HG02981 (cell line): ENCODE measurements at regions not wholly inside any gene's neighbourhood (a gene's known extent, or its start where the extent isn't known, plus 50 kb on each side); places are given as distances from the start of the nearest gene placed in this dataset.

Experiments used
- ATAC-seq: cut with Tn5 transposase; IDR thresholded peaks from one replicate; pipeline ENCODE4 v1.9.1; 2021; ENCODE audit warnings: mild to moderate bottlenecking, moderate library complexity; ENCODE audit not compliant: unreplicated experiment

DNA sequence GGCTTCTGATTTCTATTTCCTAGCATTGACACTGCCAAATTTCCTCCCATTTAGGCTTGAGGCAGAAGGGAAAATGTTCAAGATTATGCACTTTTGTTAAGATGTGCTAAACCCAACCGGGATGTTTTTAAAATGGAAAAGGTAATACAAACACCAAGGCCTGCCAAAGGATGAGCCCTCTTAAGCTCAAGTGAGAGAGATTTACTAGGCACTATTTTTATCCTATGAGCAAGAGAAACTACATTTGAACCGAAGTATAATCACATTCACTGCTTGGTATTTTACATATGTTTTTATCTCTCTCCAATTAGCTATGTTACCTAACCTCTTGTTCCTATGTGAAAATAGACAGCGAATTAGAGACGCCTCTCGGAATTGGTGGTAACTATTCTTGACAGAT, 295.8 kb downstream of the GABRB3 start:
- no peak for ATAC-seq

DNA sequence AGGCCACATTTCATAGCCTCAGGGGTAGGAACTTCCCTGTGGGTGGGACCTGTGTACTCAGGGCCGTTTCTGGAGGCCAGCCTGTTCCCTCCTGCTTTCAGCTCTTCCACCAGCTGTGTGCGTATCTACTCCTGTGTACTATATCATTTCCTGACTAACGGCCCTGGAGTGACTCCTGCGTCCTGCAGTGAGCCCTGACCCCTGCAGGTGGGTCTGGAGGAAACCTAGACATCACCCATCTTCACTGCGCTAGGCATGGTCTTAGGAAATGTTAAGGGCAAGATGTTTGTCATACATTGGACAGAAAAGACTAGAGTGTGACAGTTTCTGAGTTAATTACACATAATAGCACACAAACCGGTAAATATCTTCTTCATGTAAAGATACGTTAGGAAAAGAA, 297.3 kb downstream of the GABRB3 start:
- ATAC-seq = no peak

GRCh38 chr15:26472661-26473060, 300.2 kb downstream of the GABRB3 start:
- ATAC-seq = no peak

GRCh38 chr15:26461847-26462608, 310.8 kb downstream of the GABRB3 start:
- ATAC-seq = no peak

DNA sequence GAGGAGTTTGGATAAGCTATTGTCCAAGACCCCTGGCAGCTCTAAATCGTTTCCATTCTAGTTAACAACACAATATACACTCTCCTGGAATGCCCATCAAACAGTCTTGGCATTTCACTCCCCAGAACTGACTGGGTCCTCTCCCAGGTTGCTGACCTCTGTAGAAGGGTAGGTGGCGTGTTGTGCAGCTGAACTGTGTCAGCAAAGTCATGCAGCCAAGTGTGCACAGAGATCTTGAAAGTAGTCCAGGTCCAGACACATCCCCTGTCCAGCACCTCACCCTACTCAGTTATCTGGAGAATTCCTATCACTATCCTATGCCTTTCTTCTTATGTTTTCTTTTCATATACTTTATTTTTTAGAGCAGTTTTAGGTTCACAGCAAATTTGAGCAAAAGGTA, 312.7 kb downstream of the GABRB3 start:
- ATAC-seq = no peak

DNA sequence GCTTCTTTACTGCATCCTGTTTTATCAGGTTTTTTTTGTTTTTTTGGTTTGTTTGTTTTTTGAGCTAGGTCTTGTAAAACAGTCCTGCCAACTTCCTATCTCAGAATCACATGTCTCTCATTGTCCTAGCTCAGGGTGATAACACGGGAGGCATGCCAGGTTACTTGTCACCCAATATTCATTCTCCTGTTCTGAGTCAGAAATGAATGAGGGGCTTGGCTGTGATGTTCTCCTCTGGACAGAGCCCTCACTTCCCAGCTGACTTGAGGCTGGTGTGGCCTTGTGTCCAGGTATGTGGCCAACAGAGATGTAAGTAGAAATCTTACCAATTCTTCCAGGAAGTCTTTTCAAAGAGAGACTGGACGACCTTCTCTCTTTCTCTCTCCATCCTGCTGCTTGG, 317.0 kb downstream of the GABRB3 start:
- ATAC-seq = no peak

GRCh38 chr15:26453914-26454313, 319.0 kb downstream of the GABRB3 start:
- ATAC-seq = no peak

- no peak for ATAC-seq
Observed at GRCh38 chr15:26451995-26452394, 320.9 kb downstream of the GABRB3 start.

- ATAC-seq = no peak
Observed at GRCh38 chr15:26449291-26449690, 323.6 kb downstream of the GABRB3 start.

DNA sequence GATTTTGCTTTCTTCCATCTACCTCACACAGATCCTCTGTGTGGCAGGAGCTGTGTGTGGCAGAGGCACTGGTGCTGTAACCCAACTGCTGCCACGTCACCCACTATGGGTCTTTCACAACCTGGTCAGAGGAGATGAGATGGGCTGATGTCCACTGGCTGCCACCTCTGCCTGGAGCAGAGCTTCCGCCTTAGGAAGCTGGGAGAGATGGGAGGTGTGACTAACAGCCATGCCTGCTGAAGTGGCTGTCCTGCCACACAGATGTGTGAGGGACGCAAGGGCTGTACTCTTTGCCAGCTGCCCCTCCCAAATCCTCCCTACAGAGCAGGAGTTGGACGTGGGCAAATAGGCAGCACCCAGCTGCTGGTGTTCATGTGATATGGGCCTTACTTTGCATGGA, 329.5 kb downstream of the GABRB3 start:
- ATAC-seq = no peak

GRCh38 chr15:26442680-26443079, 330.2 kb downstream of the GABRB3 start:
- ATAC-seq = no peak

DNA sequence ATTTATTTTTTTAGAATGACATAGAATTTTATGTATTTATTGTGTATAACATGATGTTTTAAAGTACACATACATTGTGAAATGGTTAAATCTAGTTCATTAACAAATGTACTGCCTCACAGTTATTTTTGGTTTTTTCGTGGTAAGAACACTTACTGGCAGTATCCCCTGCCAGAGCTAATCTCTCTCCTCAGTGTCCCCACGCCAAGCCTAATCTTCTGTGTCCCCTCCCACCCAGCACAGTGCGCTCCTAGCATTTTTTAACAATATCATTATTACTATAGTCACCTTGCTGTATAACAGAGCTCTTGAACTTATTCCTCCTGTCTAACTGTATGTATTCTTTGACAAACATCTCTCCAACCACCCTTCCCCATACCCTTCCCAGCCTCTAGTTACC, 333.2 kb downstream of the GABRB3 start:
- ATAC-seq = no peak

GRCh38 chr15:26438718-26439117, 334.1 kb downstream of the GABRB3 start:
- no peak for ATAC-seq

GRCh38 chr15:26438316-26438715, 334.6 kb downstream of the GABRB3 start:
- ATAC-seq = no peak

GRCh38 chr15:26433818-26434217, 339.0 kb downstream of the GABRB3 start:
- no peak for ATAC-seq

DNA sequence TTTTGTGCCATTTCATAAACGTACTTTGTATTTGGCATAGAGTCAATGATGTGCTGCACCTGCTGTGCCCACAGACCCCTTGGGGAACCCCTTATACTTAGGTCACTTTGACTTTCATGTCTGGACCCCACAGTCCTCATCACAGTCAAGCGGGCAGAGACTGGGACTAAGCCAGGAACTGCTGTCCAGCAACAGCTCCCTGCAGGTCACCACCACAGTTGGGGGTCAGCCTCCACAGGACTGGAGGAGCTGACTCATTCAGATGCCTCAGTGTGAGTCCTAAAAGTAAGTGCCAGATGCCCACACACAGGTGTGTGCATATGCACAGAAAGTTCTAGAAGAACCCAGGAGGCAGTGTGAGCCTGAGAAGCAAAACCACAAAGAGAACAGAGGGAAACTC, 339.8 kb downstream of the GABRB3 start:
- no peak for ATAC-seq

DNA sequence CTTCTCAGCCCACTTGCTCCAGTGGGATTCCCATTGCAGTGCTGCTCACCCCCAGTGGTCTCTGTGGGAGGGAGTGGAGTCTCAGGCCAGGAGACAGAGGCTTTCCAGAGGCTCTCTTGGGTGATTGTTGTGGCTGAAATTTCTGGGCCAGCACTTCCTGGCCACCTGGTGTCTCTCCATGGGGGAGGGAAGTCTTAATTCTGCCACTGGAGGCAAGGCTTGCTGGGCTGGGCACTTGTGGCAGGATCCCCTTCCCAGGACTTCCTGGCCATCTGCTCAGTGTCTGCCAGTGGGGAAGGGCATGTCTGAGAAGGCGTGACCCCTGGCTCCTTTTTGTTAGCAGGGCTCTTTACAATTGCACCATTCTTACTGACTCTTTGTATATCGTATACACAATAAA, 351.8 kb downstream of the GABRB3 start:
- no peak for ATAC-seq

DNA sequence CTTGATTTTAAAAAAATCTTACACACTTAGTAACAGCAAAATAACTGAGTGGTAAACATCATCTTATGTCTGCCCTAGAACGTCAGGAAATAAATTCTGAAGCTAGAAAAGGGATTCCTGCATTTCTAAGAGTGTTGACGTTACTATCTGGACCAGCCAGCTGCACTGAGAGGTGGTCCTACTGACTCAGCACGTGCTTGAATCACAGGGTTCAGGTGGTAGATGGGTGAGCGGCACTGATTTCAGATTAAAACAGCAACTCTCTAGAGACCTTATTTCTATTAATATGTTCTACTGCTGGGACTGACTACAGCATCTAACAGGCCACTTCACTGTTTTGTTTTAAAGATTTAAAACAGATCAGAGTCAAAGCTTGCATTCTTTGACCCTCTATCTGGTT, 377.2 kb downstream of the GABRB3 start:
- ATAC-seq = no peak

GRCh38 chr15:26394801-26395200, 378.1 kb downstream of the GABRB3 start:
- no peak for ATAC-seq

DNA sequence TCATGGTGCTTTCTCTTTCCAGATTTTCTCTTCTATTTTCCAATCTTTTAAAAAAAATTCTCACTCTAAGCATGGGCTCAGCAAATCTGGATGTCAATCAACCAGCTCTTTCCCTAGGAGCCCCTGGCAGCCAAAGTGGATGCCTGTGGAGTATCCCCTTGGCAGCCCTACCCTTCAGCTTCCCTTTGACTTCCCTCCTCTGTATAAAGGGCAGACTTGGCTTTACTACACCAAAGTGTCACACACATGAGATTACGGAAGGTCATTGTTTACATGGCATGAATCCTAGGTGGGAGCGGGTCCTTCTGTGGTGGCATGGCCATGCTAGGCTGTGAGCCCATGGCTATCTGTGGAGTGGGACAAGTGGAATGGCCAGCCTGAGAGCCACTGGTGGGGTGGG, 379.9 kb downstream of the GABRB3 start:
- no peak for ATAC-seq

DNA sequence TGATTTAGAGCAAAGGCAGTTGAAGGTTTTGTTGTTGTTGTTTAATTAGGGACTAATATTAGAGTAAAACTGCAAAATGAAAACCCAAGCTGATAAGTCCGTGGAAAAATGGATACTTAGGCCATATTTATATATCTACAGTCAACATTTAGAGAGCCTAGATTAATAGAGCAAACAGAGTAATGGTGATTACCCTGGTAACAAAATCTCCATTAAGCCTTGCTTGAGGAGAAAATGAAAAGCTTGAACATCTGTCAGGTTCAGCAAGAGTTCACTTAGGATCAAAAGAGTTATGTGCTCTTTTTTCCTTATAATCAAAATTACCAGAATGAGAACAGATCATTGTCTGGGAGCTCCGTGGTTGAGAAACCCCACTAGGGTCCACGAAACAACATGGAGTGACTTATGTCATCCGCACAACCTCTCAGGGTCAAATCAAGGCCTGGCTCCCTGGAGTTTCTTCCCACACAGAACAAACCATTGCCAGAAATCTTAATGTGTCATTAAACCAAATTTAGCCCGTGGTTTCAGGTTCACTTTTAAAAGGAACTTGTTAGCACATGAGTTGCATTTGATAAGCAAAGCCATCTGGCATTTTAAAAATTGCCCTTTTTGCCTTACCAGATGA, 381.2 kb downstream of the GABRB3 start:
- ATAC-seq = no peak

DNA sequence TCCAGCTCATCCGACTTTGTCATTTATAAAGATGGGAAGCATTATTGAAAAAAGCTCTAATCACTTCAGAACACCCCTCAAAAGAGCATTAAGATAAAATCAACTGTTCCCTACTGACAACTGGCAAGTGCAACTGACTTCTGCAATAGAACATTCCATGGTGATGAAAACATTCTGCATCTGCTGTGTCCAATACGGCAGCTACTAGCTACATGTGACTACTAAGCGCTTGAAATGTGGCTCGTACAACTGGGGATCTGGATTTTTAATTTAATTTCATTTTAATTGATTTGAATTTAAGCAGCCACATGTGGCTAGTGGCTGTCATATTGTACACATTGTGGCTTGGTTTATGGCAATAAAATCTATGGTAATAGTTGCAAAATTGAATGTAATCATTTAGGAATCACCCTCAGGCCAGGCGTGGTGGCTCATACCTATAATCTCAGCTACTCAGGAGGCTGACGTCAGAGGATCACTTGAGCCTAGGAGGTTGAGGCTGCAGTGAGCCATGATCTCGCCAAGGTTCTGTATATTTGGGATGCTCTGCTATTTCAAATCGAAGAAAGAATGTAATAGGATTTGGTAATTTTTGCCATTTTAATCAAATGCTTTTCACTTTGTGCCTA, 390.3 kb downstream of the GABRB3 start:
- no peak for ATAC-seq
